ENCODE measurements at regions not wholly inside any gene's neighbourhood (a gene's known extent, or its start where the extent isn't known, plus 50 kb on each side); places are given as distances from the start of the nearest gene placed in this dataset.

- DNase-seq, result no peak
These were observed 139.0 kb upstream of the HS3ST3A1 start for GRCh38 chr17:13740686-13741085.

- DNase-seq, result no peak
These were observed 140.0 kb upstream of the HS3ST3A1 start for GRCh38 chr17:13741744-13742143.

GRCh38 chr17:13743906-13744305, 142.2 kb upstream of the HS3ST3A1 start:
- DNase-seq, result no peak

GRCh38 chr17:13746404-13746803, 144.7 kb upstream of the HS3ST3A1 start:
- no peak for DNase-seq

GRCh38 chr17:13749166-13749890, 147.6 kb upstream of the HS3ST3A1 start:
- DNase-seq, result no peak

- DNase-seq, result no peak
These were observed 148.1 kb upstream of the HS3ST3A1 start for GRCh38 chr17:13749891-13750235.

GRCh38 chr17:13750816-13751793, 149.4 kb upstream of the HS3ST3A1 start:
- no peak for DNase-seq

- DNase-seq, result no peak
These were observed 151.4 kb upstream of the HS3ST3A1 start for GRCh38 chr17:13753154-13753553.

GRCh38 chr17:13753771-13754170, 152.0 kb upstream of the HS3ST3A1 start:
- DNase-seq, result no peak

GRCh38 chr17:13755851-13756250, 154.1 kb upstream of the HS3ST3A1 start:
- no peak for DNase-seq

GRCh38 chr17:13756763-13757162, 155.0 kb upstream of the HS3ST3A1 start:
- no peak for DNase-seq

- DNase-seq, result no peak
These were observed 156.1 kb upstream of the HS3ST3A1 start for GRCh38 chr17:13757871-13758270.

GRCh38 chr17:13759518-13760335, 158.0 kb upstream of the HS3ST3A1 start:
- DNase-seq, result no peak

- no peak for DNase-seq
These were observed 159.4 kb upstream of the HS3ST3A1 start for GRCh38 chr17:13761038-13761603.

GRCh38 chr17:13765701-13766100, 164.0 kb upstream of the HS3ST3A1 start:
- no peak for DNase-seq

GRCh38 chr17:13770702-13771101, 169.0 kb upstream of the HS3ST3A1 start:
- DNase-seq, result no peak

GRCh38 chr17:13775450-13775849, 173.7 kb upstream of the HS3ST3A1 start:
- DNase-seq, result no peak

- no peak for DNase-seq
These were observed 174.4 kb upstream of the HS3ST3A1 start for GRCh38 chr17:13776027-13776551.

- DNase-seq, result no peak
These were observed 175.3 kb upstream of the HS3ST3A1 start for GRCh38 chr17:13777003-13777402.

GRCh38 chr17:13784434-13785095, 182.8 kb upstream of the HS3ST3A1 start:
- DNase-seq, result no peak

- DNase-seq, result no peak
These were observed 184.4 kb upstream of the HS3ST3A1 start for GRCh38 chr17:13785981-13786598.

GRCh38 chr17:13787636-13788035, 185.9 kb upstream of the HS3ST3A1 start:
- DNase-seq, result no peak

Data from stimulated activated naive CD4-positive, alpha-beta T cell (primary cell).